HG03460 (cell line): ENCODE measurements at regions not wholly inside any gene's neighbourhood (a gene's known extent, or its start where the extent isn't known, plus 50 kb on each side); places are given as distances from the start of the nearest gene placed in this dataset.
"Not testable (repeated sequence)": the region's sequence is repeated elsewhere in the genome, so short reads cannot be mapped to it uniquely, and the experiment has no call there.

Source experiments
- ATAC-seq: cut with Tn5 transposase; IDR thresholded peaks from one replicate; pipeline ENCODE4 v1.9.1; 2021; ENCODE audit not compliant: unreplicated experiment

GRCh38 chr6:62889240-62889639, 322.0 kb upstream of the FKBP1C start:
- no peak for ATAC-seq

GRCh38 chr6:62891065-62891647, 320.1 kb upstream of the FKBP1C start:
- ATAC-seq, result no peak

- ATAC-seq, result no peak
Measured at GRCh38 chr6:62894114-62894513, 317.2 kb upstream of the FKBP1C start.

GRCh38 chr6:62903266-62903665, 308.0 kb upstream of the FKBP1C start:
- no peak for ATAC-seq

GRCh38 chr6:62904687-62905086, 306.6 kb upstream of the FKBP1C start:
- ATAC-seq, result no peak

- no peak for ATAC-seq
Measured at GRCh38 chr6:62914530-62914929, 296.7 kb upstream of the FKBP1C start.

GRCh38 chr6:62923728-62924127, 287.5 kb upstream of the FKBP1C start:
- no peak for ATAC-seq

GRCh38 chr6:62940848-62941247, 270.4 kb upstream of the FKBP1C start:
- no peak for ATAC-seq

GRCh38 chr6:62942000-62942399, 269.3 kb upstream of the FKBP1C start:
- no peak for ATAC-seq

- no peak for ATAC-seq
Measured at GRCh38 chr6:62968834-62969233, 242.4 kb upstream of the FKBP1C start.

GRCh38 chr6:62971976-62972658, 239.2 kb upstream of the FKBP1C start:
- peak; percentile 44 for ATAC-seq

- ATAC-seq, result peak; percentile 65
Measured at GRCh38 chr6:62974452-62974851, 236.8 kb upstream of the FKBP1C start.

- ATAC-seq, result no peak
Measured at GRCh38 chr6:62976566-62976965, 234.7 kb upstream of the FKBP1C start.

- ATAC-seq, result no peak
Measured at GRCh38 chr6:62978920-62979319, 232.3 kb upstream of the FKBP1C start.

- ATAC-seq, result no peak
Measured at GRCh38 chr6:62980093-62980492, 231.2 kb upstream of the FKBP1C start.

- ATAC-seq, result no peak
Measured at GRCh38 chr6:62980724-62981123, 230.5 kb upstream of the FKBP1C start.

GRCh38 chr6:62982951-62983350, 228.3 kb upstream of the FKBP1C start:
- no peak for ATAC-seq

- ATAC-seq, result not testable (repeated sequence)
Measured at GRCh38 chr6:62991696-62992095, 219.6 kb upstream of the FKBP1C start.

GRCh38 chr6:62993951-62994350, 217.3 kb upstream of the FKBP1C start:
- no peak for ATAC-seq

GRCh38 chr6:62998022-62998421, 213.2 kb upstream of the FKBP1C start:
- ATAC-seq, result peak; percentile 44

GRCh38 chr6:62999242-62999641, 212.0 kb upstream of the FKBP1C start:
- ATAC-seq, result not testable (repeated sequence)

- no peak for ATAC-seq
Measured at GRCh38 chr6:62999796-63000195, 211.5 kb upstream of the FKBP1C start.

GRCh38 chr6:63006018-63006417, 205.3 kb upstream of the FKBP1C start:
- not testable (repeated sequence) for ATAC-seq
